T-cell (primary cell): ENCODE measurements at regions not wholly inside any gene's neighbourhood (a gene's known extent, or its start where the extent isn't known, plus 50 kb on each side); places are given as distances from the start of the nearest gene placed in this dataset.

Source experiments
- ATAC-seq, 4 experiments: fragments of 200-7000 bp in 3 of 4; fragments of 150-1000 bp in 1 of 4; cut with Tn5 transposase; replicated peaks in 1 of 4; 1 replicate in 3 of 4; 2 replicates in 1 of 4; pipeline ENCODE4 v1.10.0; 2021; ENCODE audit warnings: moderate library complexity in 3 of 4, mild to moderate bottlenecking in 2 of 4, moderate number of reproducible peaks in 1 of 4
- CTCF ChIA-PET, 2 donors: fragments of 300-600 bp; sonication (Branson Sonifier 250); formaldehyde crosslinking; loops; one replicate each; lab custom pipeline; 2022; ENCODE audit warnings: antibody characterized with exemption in 2 of 2; lab: Charles Lee
- POLR2A ChIA-PET, 2 donors: fragments of 300-600 bp; sonication (Branson Sonifier 250); formaldehyde crosslinking; loops; one replicate each; lab custom pipeline; 2022; ENCODE audit warnings: antibody characterized with exemption in 2 of 2; lab: Charles Lee
- DNase-seq, 35 experiments: peaks; one replicate each; pipeline versions ENCODE4 v3.0.0 to v3.0.0-alpha.2; 2013 to 2023
- H3K27ac ChIP-seq: one replicate; pipeline ENCODE4 v1.5.1; 2013; ENCODE audit warnings: low read length
- H3K27me3 ChIP-seq, 2 experiments: replicated peaks in 1 of 2; 1 replicate in 1 of 2; 2 replicates in 1 of 2; pipeline versions ENCODE4 v1.6.1 to v1.7.0; 2013; ENCODE audit warnings: low read length in 1 of 2, mixed read lengths in 1 of 2; ENCODE audit not compliant: control insufficient read depth in 2 of 2, insufficient read depth in 2 of 2; ENCODE audit errors: extremely low read depth in 1 of 2
- H3K36me3 ChIP-seq, 2 donors: 1 replicate in 1 of 2; 2 replicates in 1 of 2; pipeline versions ENCODE4 v1.6.1 to v1.7.0; 2013; ENCODE audit warnings: low read length in 1 of 2; ENCODE audit not compliant: control insufficient read depth in 2 of 2, insufficient read depth in 1 of 2; ENCODE audit errors: extremely low read depth in 1 of 2
- H3K4me1 ChIP-seq, 2 experiments: 1 replicate in 1 of 2; 2 replicates in 1 of 2; pipeline versions ENCODE4 v1.6.1 to v1.7.0; 2013; ENCODE audit warnings: low read length in 2 of 2, mixed read lengths in 1 of 2; ENCODE audit not compliant: insufficient read depth in 2 of 2, control insufficient read depth in 1 of 2; ENCODE audit errors: extremely low read depth in 1 of 2
- H3K4me3 ChIP-seq, 2 donors: 1 replicate in 1 of 2; 2 replicates in 1 of 2; pipeline versions ENCODE4 v1.5.1 to v1.7.0; 2013; ENCODE audit warnings: mild to moderate bottlenecking in 2 of 2, low read length in 1 of 2, moderate library complexity in 1 of 2; ENCODE audit not compliant: control insufficient read depth in 1 of 2; ENCODE audit errors: extremely low read depth in 1 of 2
- H3K9me3 ChIP-seq: 2 replicates; pipeline ENCODE4 v1.7.0; 2013
- H3K27ac Mint-ChIP-seq, 2 donors: one replicate each; pipeline ENCODE4 v1.8.0; 2020 to 2021; ENCODE audit warnings: mild to moderate bottlenecking in 2 of 2, mixed read lengths in 2 of 2
- H3K27me3 Mint-ChIP-seq, 2 donors: one replicate each; pipeline ENCODE4 v1.8.0; 2021 to 2022; ENCODE audit warnings: mixed read lengths in 2 of 2
- H3K36me3 Mint-ChIP-seq: one replicate; pipeline ENCODE4 v1.8.0; 2021; ENCODE audit warnings: mixed read lengths
- H3K4me1 Mint-ChIP-seq, 3 donors: one replicate each; pipeline ENCODE4 v1.8.0; 2020 to 2022; ENCODE audit warnings: mixed read lengths in 3 of 3, mild to moderate bottlenecking in 1 of 3
- H3K4me3 Mint-ChIP-seq, 3 donors: one replicate each; pipeline ENCODE4 v1.8.0; 2020 to 2022; ENCODE audit warnings: mild to moderate bottlenecking in 3 of 3, mixed read lengths in 3 of 3, moderate library complexity in 3 of 3
- H3K9me3 Mint-ChIP-seq, 3 donors: one replicate each; pipeline ENCODE4 v1.8.0; 2020 to 2022; ENCODE audit warnings: mixed read lengths in 3 of 3
- WGBS: methylation state at CpG from one replicate; pipeline ENCODE4 v1.1.5; 2013; ENCODE audit warnings: missing lambda C conversion rate; ENCODE audit not compliant: insufficient coverage; 5-methylcytosine and 5-hydroxymethylcytosine counted together

DNA sequence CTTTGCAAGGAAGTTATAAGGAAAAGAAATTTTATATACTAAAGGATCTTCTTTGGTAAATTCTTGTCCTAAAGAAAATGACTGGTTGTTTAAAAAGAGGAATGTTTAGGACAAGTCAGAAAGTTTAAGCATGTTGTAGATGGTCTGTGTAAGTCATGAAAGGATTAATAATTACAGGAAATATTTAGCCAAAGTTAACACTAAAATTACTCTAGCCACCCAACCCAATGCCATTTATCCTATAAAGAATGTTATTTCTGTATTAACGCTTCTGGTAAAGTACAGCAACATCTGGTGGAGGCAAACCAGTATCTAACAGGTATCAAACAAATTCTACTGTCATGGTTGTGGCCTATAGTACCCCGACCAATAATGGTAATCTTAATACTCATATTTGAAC is 546.9 kb upstream of the PKDCC start:
- no peaks in the 10 kb centered on the region for H3K36me3 Mint-ChIP-seq
- H3K27me3 ChIP-seq = no peaks in the 10 kb centered on the region
- no CpG with 5 or more reads among the region's 2 CpGs for WGBS
- H3K36me3 ChIP-seq = no peaks in the 10 kb centered on the region
- no peaks in the 10 kb centered on the region for H3K9me3 ChIP-seq
- no peak for ATAC-seq
- H3K27ac ChIP-seq = no peak overlapping the region
- POLR2A ChIA-PET = no interaction called here
- CTCF ChIA-PET = no interaction called here
- H3K4me3 ChIP-seq = no peak overlapping the region
- no peak overlapping the region for H3K27ac Mint-ChIP-seq
- no peaks in the 10 kb centered on the region for H3K27me3 Mint-ChIP-seq
- H3K9me3 Mint-ChIP-seq = peaks cover 0 to 23% (median 5%) of the 10 kb centered on the region in 3 donors
- no peak overlapping the region for H3K4me3 Mint-ChIP-seq
- H3K4me1 Mint-ChIP-seq = no peaks in the 10 kb centered on the region
- no peaks in the 10 kb centered on the region for H3K4me1 ChIP-seq
- no peak for DNase-seq

- DNase-seq (no peak), ATAC-seq (no peak)
- Histone ChIP-seq H3K4me1 (no peaks in the 10 kb centered on the region), H3K36me3 (no peaks in the 10 kb centered on the region), H3K9me3 (no peaks in the 10 kb centered on the region), H3K4me3 (no peak overlapping the region), H3K27ac (no peak overlapping the region), H3K27me3 (no peaks in the 10 kb centered on the region)
- Mint-ChIP-seq H3K4me3 (no peak overlapping the region), H3K36me3 (no peaks in the 10 kb centered on the region), H3K27me3 (no peaks in the 10 kb centered on the region), H3K4me1 (no peaks in the 10 kb centered on the region), H3K9me3 (peaks cover 0 to 17% (median 8%) of the 10 kb centered on the region in 3 donors), H3K27ac (no peak overlapping the region)
- POLR2A ChIA-PET = no interaction called here
- CTCF ChIA-PET = no interaction called here
- no CpG with 5 or more reads among the region's 1 CpG for WGBS
Measured at GRCh38 chr2:41502752-41503151, 545.1 kb upstream of the PKDCC start.

- CTCF ChIA-PET = no interaction called here
- H3K27me3 Mint-ChIP-seq = no peaks in the 10 kb centered on the region
- H3K27ac ChIP-seq = no peak overlapping the region
Measured at GRCh38 chr2:41504532-41504931, 543.3 kb upstream of the PKDCC start.

GRCh38 chr2:41510108-41510507 is 537.7 kb upstream of the PKDCC start:
- ATAC-seq (peak in 1 of 4 experiments; percentile 19), DNase-seq (no peak)
- Histone ChIP-seq H3K36me3 (no peaks in the 10 kb centered on the region), H3K9me3 (no peaks in the 10 kb centered on the region), H3K27me3 (no peaks in the 10 kb centered on the region), H3K4me1 (no peaks in the 10 kb centered on the region), H3K27ac (no peak overlapping the region), H3K4me3 (no peak overlapping the region)
- ChIA-PET POLR2A (interaction anchor here in 1 of 2 donors (0.5 kb wide), 1 partner anchor 16 kb away, joined by 3 read pairs; no protein-coding TSS in a partner anchor), CTCF (no interaction called here)
- Mint-ChIP-seq H3K36me3 (no peaks in the 10 kb centered on the region), H3K9me3 (peaks cover 0 to 3% (median 1%) of the 10 kb centered on the region in 3 donors), H3K4me1 (no peaks in the 10 kb centered on the region), H3K27ac (no peak overlapping the region), H3K27me3 (no peaks in the 10 kb centered on the region), H3K4me3 (no peak overlapping the region)
- 7% methylated on average over 2 of the region's 4 CpGs for WGBS

More at GRCh38 chr2:41504532-41504931, 543.3 kb upstream of the PKDCC start:
- Mint-ChIP-seq H3K9me3 (peaks cover 0 to 15% (median 8%) of the 10 kb centered on the region in 3 donors), H3K36me3 (no peaks in the 10 kb centered on the region), H3K4me1 (no peaks in the 10 kb centered on the region), H3K27ac (no peak overlapping the region), H3K4me3 (no peak overlapping the region)
- DNase-seq (no peak), ATAC-seq (no peak)
- no peaks in the 10 kb centered on the region for H3K9me3 ChIP-seq
- no peaks in the 10 kb centered on the region for H3K4me1 ChIP-seq
- no CpG with 5 or more reads among the region's 2 CpGs for WGBS
- no peaks in the 10 kb centered on the region for H3K27me3 ChIP-seq
- POLR2A ChIA-PET = no interaction called here
- no peaks in the 10 kb centered on the region for H3K36me3 ChIP-seq
- H3K4me3 ChIP-seq = no peak overlapping the region

DNA sequence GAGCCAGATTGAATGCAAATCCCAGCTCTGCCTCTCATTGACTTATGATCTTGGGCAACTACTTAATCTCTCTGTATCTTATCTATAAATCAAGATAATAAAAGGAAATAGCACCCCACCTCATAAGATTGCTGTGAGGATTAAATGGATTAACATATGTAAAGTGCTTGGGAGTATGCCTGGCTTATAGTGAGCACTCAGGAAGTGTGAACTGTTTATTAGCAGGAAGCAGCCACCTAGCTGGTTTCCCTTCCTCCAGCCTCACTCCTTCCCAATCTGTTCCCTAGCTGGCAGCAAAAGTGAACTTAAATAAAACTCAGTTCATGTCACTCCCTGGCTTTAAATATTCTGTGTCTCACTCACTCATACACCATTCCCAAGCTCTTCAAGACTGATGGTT is 526.6 kb upstream of the PKDCC start:
- Histone ChIP-seq H3K27me3 (no peaks in the 10 kb centered on the region), H3K36me3 (no peaks in the 10 kb centered on the region), H3K9me3 (no peaks in the 10 kb centered on the region), H3K4me3 (no peak overlapping the region), H3K4me1 (no peaks in the 10 kb centered on the region), H3K27ac (no peak overlapping the region)
- DNase-seq (no peak), ATAC-seq (no peak)
- H3K27me3 Mint-ChIP-seq = no peaks in the 10 kb centered on the region
- no peaks in the 10 kb centered on the region for H3K36me3 Mint-ChIP-seq
- no peaks in the 10 kb centered on the region for H3K4me1 Mint-ChIP-seq
- ChIA-PET POLR2A (no interaction called here), CTCF (no interaction called here)
- H3K4me3 Mint-ChIP-seq = no peak overlapping the region
- H3K27ac Mint-ChIP-seq = no peak overlapping the region
- H3K9me3 Mint-ChIP-seq = peaks cover 0 to 5% (median 0%) of the 10 kb centered on the region in 3 donors

DNA sequence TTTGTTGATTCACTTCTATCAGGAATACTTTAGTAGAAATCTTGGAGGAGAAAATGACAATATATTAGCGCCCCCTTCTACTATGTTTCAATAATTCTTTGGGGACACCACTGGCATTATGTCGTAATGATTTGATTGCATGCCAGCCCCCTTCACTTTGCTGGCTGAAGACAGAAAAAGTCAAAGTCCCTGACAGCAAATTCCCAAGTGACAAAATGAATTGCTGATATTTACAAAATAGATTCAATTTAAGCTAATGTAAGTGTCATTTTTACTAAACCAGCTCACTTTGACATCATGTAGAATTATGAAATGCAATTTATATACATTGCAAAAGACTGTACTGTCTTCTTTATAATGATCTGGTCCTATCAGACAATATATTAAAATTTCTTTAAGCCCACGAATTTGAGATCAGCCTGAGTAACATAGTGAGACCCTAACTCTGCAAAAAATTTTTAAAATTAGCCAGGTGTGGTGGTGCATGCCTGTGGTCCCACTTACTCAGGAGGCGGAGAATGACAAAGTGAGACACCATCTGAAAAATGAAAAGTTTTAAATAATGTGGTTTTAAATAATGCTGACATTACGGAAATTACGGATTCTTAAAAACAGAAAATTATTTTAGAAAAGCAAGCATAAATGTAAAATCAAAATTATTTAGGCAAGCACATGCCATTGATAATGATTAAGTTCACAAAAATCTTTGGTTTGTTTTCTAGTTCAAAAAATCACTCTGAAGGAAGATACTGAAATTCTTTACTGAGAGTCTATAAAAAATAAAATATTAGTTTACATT is 520.1 kb upstream of the PKDCC start:
- Histone ChIP-seq H3K27ac (no peak overlapping the region), H3K27me3 (no peaks in the 10 kb centered on the region), H3K9me3 (no peaks in the 10 kb centered on the region), H3K4me1 (no peaks in the 10 kb centered on the region), H3K36me3 (no peaks in the 10 kb centered on the region), H3K4me3 (no peak overlapping the region)
- Mint-ChIP-seq H3K9me3 (peaks cover 0 to 17% (median 4%) of the 10 kb centered on the region in 3 donors), H3K4me1 (no peaks in the 10 kb centered on the region), H3K27ac (no peak overlapping the region), H3K4me3 (no peak overlapping the region), H3K27me3 (no peaks in the 10 kb centered on the region), H3K36me3 (no peaks in the 10 kb centered on the region)
- WGBS = no CpG with 5 or more reads among the region's 6 CpGs
- ChIA-PET POLR2A (no interaction called here), CTCF (no interaction called here)
- DNase-seq = no peak
- ATAC-seq = no peak
